HG02678 (cell line): ENCODE measurements at regions not wholly inside any gene's neighbourhood (a gene's known extent, or its start where the extent isn't known, plus 50 kb on each side); places are given as distances from the start of the nearest gene placed in this dataset.
"Not testable (repeated sequence)": the region's sequence is repeated elsewhere in the genome, so short reads cannot be mapped to it uniquely, and the experiment has no call there.

ENCODE experiments used
- ATAC-seq: cut with Tn5 transposase; IDR thresholded peaks from one replicate; pipeline ENCODE4 v1.9.1; 2021; ENCODE audit warnings: mild to moderate bottlenecking, moderate library complexity; ENCODE audit not compliant: unreplicated experiment

- no peak for ATAC-seq
Observed at GRCh38 chr2:160790738-160791137, 297.1 kb upstream of the RBMS1 start.

DNA sequence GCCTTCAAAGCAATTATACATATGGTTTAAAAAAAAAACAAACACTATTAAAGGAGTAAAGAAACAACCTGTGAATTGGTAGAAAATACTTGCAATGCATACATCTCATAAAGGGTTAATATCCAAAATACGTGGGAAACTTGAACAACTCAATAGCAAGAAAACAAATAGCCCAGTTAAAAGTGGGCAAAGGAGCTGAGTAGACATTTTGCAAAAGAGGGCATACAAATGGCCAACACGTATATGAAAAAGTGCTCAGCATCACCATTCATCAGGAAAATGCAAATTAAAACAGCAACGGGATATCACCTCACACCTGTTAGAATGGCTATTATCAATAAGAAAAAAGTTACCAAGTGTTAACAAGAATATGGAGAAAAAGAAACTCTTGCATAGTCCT lies 298.3 kb upstream of the RBMS1 start:
- no peak for ATAC-seq

- ATAC-seq: no peak
Observed at GRCh38 chr2:160792837-160793236, 299.2 kb upstream of the RBMS1 start.

DNA sequence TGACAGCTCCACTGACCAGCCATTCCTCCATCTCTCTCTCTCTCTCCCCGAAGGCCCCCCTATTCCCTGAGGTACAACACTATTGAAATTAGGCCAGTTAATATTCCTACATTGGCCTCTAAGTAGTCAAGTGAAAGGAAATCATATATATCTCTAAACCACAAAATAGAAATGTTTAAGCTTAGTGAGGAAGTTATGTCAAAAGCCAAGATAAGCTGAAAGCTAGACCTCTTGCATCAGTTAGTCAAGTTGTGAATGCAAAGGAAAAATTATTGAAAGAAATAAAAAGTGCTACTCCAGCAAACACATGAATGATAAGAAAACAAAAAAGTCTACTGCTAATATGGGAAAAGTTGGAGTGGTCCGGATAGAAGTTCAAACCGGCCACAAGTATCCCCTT lies 301.3 kb upstream of the RBMS1 start:
- ATAC-seq: no peak

DNA sequence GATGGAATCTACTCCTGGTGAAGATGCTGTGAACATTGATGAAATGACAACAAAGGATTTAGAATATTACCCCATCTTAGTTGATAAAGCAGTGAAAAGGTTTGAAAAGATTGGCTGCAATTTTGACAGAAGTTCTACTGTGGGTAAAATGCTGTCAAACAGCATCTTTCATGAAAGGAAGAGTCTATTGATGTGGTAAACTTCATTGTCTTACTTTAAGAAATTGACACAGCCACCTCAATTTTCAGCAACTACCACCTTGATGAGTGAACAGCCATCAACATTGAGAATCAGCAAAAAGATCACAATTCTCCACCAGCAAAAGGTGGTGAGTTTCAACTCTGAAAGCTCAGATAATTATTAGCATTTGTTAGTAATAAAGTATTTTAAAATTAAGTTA lies 310.3 kb upstream of the RBMS1 start:
- no peak for ATAC-seq

- ATAC-seq: no peak
Observed at GRCh38 chr2:160810406-160810805, 316.8 kb upstream of the RBMS1 start.

DNA sequence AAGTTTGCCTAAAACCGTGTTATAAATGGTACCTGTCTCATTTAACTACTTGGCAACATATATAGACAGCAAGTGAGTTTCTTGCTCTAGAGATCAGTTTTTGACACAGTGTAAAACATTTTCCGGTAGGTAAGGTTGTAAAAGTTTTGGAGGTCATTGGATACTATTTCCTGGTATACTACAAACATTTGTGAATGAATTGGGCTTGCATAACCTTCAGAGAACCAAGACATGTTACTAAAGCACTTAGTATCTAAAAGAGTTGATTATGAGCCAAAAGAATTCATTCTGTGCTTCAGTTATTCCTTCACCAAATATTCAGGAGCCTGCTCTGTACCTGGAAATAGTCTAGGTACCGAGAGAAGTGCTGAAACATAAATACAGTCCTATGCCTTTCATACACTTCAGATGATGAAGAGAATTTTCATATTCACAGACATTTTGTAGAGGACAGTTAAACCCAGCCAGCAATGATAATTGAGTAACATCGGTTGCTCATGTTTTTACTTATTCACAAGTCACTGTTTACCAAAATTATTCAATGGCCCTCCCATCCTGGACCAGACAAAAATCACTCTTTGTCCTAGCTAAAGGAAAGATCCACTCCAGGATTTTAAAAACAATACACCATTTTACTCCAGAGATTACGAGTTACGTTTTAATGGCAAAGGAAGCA lies 319.4 kb upstream of the RBMS1 start:
- ATAC-seq: no peak

- no peak for ATAC-seq
Observed at GRCh38 chr2:160813506-160813858, 319.9 kb upstream of the RBMS1 start.

- no peak for ATAC-seq
Observed at GRCh38 chr2:160816916-160817499, 323.4 kb upstream of the RBMS1 start.

- ATAC-seq: no peak
Observed at GRCh38 chr2:160820691-160821090, 327.1 kb upstream of the RBMS1 start.

GRCh38 chr2:160822006-160822405 lies 328.4 kb upstream of the RBMS1 start:
- no peak for ATAC-seq

- no peak for ATAC-seq
Observed at GRCh38 chr2:160825433-160825832, 331.8 kb upstream of the RBMS1 start.

DNA sequence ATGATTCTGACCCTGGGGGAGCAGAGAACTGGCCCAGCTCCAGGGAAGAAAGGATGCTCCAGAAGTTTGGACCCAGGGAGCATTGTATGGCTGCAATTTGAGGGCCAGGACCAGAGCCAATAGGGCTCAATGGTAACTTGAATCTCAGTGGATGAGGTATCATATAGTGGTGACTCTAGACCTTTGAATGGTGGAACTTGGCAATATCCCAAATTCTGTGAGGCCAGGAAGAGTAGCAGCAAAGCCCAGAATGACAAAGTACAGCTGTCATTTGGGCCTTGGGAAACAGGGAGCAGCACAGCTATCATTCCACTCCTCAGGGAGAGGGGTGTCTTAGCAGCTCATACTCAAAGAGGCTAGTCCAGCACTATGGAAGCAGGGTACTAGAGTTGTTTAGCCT lies 332.9 kb upstream of the RBMS1 start:
- ATAC-seq: no peak

- ATAC-seq: no peak
Observed at GRCh38 chr2:160828076-160828475, 332.2 kb upstream of the TANK start.

DNA sequence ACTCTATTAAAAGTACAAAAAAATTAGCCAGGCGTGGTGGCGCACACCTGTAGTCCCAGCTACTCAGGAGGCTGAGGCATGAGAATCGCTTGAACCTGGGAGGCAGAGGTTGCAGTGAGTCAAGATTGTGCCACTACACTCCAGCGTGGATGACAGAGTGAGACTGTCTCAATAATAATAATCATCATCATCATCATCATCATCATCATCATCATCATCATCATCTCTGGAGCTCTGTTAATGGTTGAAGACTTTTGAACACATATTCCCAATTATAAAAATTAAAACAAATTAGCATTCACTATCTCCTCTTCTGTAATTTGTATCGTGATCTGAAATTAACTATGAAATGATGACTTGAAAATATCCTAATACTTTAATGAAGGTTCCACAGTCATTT lies 327.8 kb upstream of the TANK start:
- not testable (repeated sequence) for ATAC-seq

DNA sequence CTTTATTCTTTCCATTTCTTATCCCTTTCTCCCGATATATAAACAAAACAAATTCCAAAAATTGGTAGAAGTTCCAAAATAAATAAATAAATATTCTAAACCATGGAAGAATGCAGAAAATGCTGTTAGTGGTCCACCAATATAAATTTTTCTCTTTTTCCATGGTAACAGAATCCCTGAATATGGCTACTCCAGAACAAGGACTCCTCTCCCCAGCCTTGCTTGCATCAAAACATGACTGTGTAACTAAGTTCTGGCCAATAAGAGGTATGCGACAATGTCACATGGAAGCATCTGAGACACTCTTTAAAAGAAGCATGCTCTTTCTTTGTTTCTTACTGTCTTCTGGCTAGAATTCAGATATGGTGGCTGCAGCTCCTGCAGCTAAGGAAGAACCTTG lies 325.1 kb upstream of the TANK start:
- no peak for ATAC-seq

DNA sequence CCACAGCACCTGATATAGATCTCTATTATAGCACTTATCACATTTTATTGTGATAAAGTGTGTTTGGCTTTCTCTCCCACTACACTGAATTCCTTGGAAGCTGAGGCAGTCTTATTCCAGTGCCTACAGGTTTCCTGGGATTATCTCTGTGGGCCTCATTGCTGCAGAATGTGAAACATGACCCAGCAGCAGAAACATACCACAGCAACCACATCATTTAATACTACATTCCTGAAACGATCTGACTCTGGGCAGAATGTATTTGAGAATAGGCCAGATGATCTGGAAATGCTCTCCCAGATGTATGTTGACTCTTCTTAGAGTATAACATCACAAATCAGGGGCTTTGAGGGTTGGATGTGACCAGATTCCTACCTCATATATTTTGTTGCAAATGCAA lies 323.5 kb upstream of the TANK start:
- no peak for ATAC-seq

DNA sequence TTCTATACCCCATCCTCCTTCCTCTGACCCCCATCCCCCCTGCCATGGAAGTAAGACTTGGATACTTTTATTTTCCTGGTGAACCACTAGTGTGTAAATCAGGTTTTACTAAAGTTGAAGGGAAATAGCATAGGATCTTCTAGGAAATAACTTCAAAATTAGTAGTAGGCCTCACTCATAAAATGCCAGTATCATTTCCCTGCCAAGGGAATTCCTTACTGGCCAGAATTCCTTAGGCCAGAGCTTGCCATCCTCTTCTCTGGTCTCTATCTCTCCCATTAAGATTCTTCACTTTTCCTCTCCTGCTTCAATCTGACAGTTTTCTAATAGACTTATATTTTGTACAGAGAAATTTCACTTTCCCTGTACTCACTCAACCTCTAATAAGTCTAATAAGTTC lies 322.8 kb upstream of the TANK start:
- no peak for ATAC-seq

DNA sequence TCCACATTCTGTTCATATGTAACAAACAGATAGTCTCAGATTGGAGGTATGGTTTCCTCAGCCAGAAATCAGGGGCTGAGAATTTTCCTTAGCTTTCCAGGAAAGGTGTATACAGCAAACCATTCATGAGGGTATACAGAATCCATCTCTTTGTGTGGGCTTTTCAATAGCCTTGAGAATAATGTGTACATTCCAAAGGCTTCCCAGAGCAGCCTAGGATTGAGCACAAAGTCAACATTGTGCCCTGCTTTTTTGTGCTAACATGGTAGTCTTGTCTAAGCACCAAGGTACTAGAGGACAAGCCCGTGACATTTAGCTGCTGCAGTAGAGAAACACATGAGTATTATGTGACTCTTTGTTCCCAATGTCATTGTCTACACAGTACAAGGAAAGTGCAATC lies 322.1 kb upstream of the TANK start:
- ATAC-seq: no peak

GRCh38 chr2:160838691-160839090 lies 321.5 kb upstream of the TANK start:
- ATAC-seq: no peak

DNA sequence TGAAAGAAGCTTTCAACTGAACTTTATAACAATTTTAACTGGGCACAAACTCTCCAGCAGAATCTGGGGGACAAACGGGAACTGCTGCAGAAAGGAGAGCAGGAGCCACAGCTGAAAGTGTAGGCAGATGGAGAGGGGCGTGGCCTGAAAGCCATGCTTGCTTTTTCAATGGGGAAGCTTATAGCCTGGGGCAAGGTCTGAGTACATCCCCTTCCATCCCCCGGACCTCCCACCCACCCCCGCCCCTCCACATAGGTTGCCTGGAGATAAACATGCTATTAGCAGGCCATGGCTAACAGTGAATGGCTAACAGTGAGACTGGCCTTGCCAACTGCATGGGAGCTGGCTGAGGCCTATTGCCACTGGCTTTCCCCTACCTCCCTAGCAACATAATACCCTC lies 317.9 kb upstream of the TANK start:
- ATAC-seq: no peak

DNA sequence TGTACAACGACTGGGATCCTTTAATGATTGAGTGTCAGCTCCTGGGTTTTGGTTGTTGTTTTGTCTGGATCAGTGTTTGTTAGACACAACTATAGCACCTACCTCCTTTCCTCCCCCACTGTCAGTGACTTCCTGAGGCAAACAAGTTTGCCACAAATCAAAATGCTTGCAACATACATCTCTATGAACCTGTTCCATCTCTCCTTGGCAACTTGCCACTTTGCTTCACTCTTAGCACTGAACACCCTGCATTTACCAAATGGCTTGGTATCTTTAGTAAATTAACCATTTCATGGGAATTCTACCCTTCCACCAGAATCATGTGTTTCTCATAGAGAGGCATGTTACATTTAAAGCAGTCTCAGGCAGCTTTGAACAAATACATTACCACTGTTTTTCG lies 301.1 kb upstream of the TANK start:
- ATAC-seq: no peak

- no peak for ATAC-seq
Observed at GRCh38 chr2:160862226-160862625, 298.0 kb upstream of the TANK start.
